ENCODE measurements at regions not wholly inside any gene's neighbourhood (a gene's known extent, or its start where the extent isn't known, plus 50 kb on each side); places are given as distances from the start of the nearest gene placed in this dataset.
"Not testable (repeated sequence)": the region's sequence is repeated elsewhere in the genome, so short reads cannot be mapped to it uniquely, and the experiment has no call there.

GRCh38 chr10:131825960-131826650 is 74.7 kb upstream of the PPP2R2D start:
- Mint-ChIP-seq H3K27ac (no peak overlapping the region), H3K4me1 (ENCODE audit: low read depth) (no peaks in the 10 kb centered on the region), H3K9me3 (no peaks in the 10 kb centered on the region), H3K4me3 (no peak overlapping the region), H3K36me3 (ENCODE audit: low read depth) (no peaks in the 10 kb centered on the region), H3K27me3 (ENCODE audit: insufficient read depth) (peaks cover 2% of the 10 kb centered on the region)
- no peak for DNase-seq (ENCODE audit: low spot score)
- intact Hi-C loops (cut with micrococcal nuclease), result no loop called here

GRCh38 chr10:131829156-131829930 is 71.5 kb upstream of the PPP2R2D start:
- no peak overlapping the region for H3K27ac Mint-ChIP-seq
- no peak for DNase-seq (ENCODE audit: low spot score)
- H3K36me3 Mint-ChIP-seq (ENCODE audit: low read depth), result no peaks in the 10 kb centered on the region
- no peak overlapping the region for H3K4me3 Mint-ChIP-seq
- no peaks in the 10 kb centered on the region for H3K4me1 Mint-ChIP-seq (ENCODE audit: low read depth)
- intact Hi-C loops (cut with micrococcal nuclease), result no loop called here
- peaks cover 2% of the 10 kb centered on the region for H3K27me3 Mint-ChIP-seq (ENCODE audit: insufficient read depth)
- H3K9me3 Mint-ChIP-seq, result no peaks in the 10 kb centered on the region

- H3K36me3 Mint-ChIP-seq (ENCODE audit: low read depth), result no peaks in the 10 kb centered on the region
- intact Hi-C loops (cut with micrococcal nuclease), result no loop called here
- no peaks in the 10 kb centered on the region for H3K4me1 Mint-ChIP-seq (ENCODE audit: low read depth)
- DNase-seq (ENCODE audit: low spot score), result no peak
- H3K27me3 Mint-ChIP-seq (ENCODE audit: insufficient read depth), result no peaks in the 10 kb centered on the region
- no peaks in the 10 kb centered on the region for H3K9me3 Mint-ChIP-seq
- no peak overlapping the region for H3K27ac Mint-ChIP-seq
- no peak overlapping the region for H3K4me3 Mint-ChIP-seq
Measured at GRCh38 chr10:131830446-131831130, 70.2 kb upstream of the PPP2R2D start.

- intact Hi-C loops (cut with micrococcal nuclease), result no loop called here
- DNase-seq (ENCODE audit: low spot score), result no peak
- no peak overlapping the region for H3K27ac Mint-ChIP-seq
- no peaks in the 10 kb centered on the region for H3K9me3 Mint-ChIP-seq
- no peak overlapping the region for H3K4me3 Mint-ChIP-seq
- H3K27me3 Mint-ChIP-seq (ENCODE audit: insufficient read depth), result no peaks in the 10 kb centered on the region
- H3K4me1 Mint-ChIP-seq (ENCODE audit: low read depth), result no peaks in the 10 kb centered on the region
- no peaks in the 10 kb centered on the region for H3K36me3 Mint-ChIP-seq (ENCODE audit: low read depth)
Measured at GRCh38 chr10:131831561-131831960, 69.2 kb upstream of the PPP2R2D start.

GRCh38 chr10:131832056-131832685 is 68.6 kb upstream of the PPP2R2D start:
- H3K4me3 Mint-ChIP-seq, result no peak overlapping the region
- no peaks in the 10 kb centered on the region for H3K9me3 Mint-ChIP-seq
- peaks cover 2% of the 10 kb centered on the region for H3K27me3 Mint-ChIP-seq (ENCODE audit: insufficient read depth)
- H3K36me3 Mint-ChIP-seq (ENCODE audit: low read depth), result no peaks in the 10 kb centered on the region
- DNase-seq (ENCODE audit: low spot score), result no peak
- no peak overlapping the region for H3K27ac Mint-ChIP-seq
- H3K4me1 Mint-ChIP-seq (ENCODE audit: low read depth), result no peaks in the 10 kb centered on the region
- intact Hi-C loops (cut with micrococcal nuclease), result no loop called here

- intact Hi-C loops (cut with micrococcal nuclease), result no loop called here
Measured at GRCh38 chr10:131833013-131833412, 67.8 kb upstream of the PPP2R2D start.

GRCh38 chr10:131833446-131834080 is 67.2 kb upstream of the PPP2R2D start:
- Mint-ChIP-seq H3K27ac (no peak overlapping the region), H3K4me3 (no peak overlapping the region), H3K9me3 (no peaks in the 10 kb centered on the region), H3K27me3 (ENCODE audit: insufficient read depth) (peaks cover 7% of the 10 kb centered on the region), H3K4me1 (ENCODE audit: low read depth) (no peaks in the 10 kb centered on the region), H3K36me3 (ENCODE audit: low read depth) (no peaks in the 10 kb centered on the region)
- DNase-seq (ENCODE audit: low spot score), result no peak
- intact Hi-C loops (cut with micrococcal nuclease), result no loop called here

More at GRCh38 chr10:131833013-131833412, 67.8 kb upstream of the PPP2R2D start:
- H3K27me3 Mint-ChIP-seq (ENCODE audit: insufficient read depth), result peaks cover 3% of the 10 kb centered on the region
- no peaks in the 10 kb centered on the region for H3K36me3 Mint-ChIP-seq (ENCODE audit: low read depth)
- no peak overlapping the region for H3K4me3 Mint-ChIP-seq
- no peak for DNase-seq (ENCODE audit: low spot score)
- H3K4me1 Mint-ChIP-seq (ENCODE audit: low read depth), result no peaks in the 10 kb centered on the region
- H3K9me3 Mint-ChIP-seq, result no peaks in the 10 kb centered on the region
- H3K27ac Mint-ChIP-seq, result no peak overlapping the region

- intact Hi-C loops (cut with micrococcal nuclease), result no loop called here
- no peak overlapping the region for H3K27ac Mint-ChIP-seq
- no peaks in the 10 kb centered on the region for H3K9me3 Mint-ChIP-seq
- no peak overlapping the region for H3K4me3 Mint-ChIP-seq
- H3K4me1 Mint-ChIP-seq (ENCODE audit: low read depth), result no peaks in the 10 kb centered on the region
- H3K36me3 Mint-ChIP-seq (ENCODE audit: low read depth), result no peaks in the 10 kb centered on the region
- DNase-seq (ENCODE audit: low spot score), result no peak
- peaks cover 7% of the 10 kb centered on the region for H3K27me3 Mint-ChIP-seq (ENCODE audit: insufficient read depth)
Measured at GRCh38 chr10:131834152-131834810, 66.5 kb upstream of the PPP2R2D start.

- no peak for DNase-seq (ENCODE audit: low spot score)
Measured at GRCh38 chr10:131838966-131839742, 61.7 kb upstream of the PPP2R2D start.

GRCh38 chr10:131839880-131840787 is 60.7 kb upstream of the PPP2R2D start:
- H3K9me3 Mint-ChIP-seq; intact Hi-C loops (cut with micrococcal nuclease); H3K4me3 Mint-ChIP-seq; H3K36me3 Mint-ChIP-seq (ENCODE audit: low read depth); DNase-seq (ENCODE audit: low spot score); H3K4me1 Mint-ChIP-seq (ENCODE audit: low read depth); H3K27me3 Mint-ChIP-seq (ENCODE audit: insufficient read depth); H3K27ac Mint-ChIP-seq: not testable (repeated sequence)

More at GRCh38 chr10:131838966-131839742, 61.7 kb upstream of the PPP2R2D start:
- intact Hi-C loops (cut with micrococcal nuclease), result no loop called here
- H3K9me3 Mint-ChIP-seq, result no peaks in the 10 kb centered on the region
- H3K27me3 Mint-ChIP-seq (ENCODE audit: insufficient read depth), result peaks cover 7% of the 10 kb centered on the region
- no peak overlapping the region for H3K27ac Mint-ChIP-seq
- no peaks in the 10 kb centered on the region for H3K4me1 Mint-ChIP-seq (ENCODE audit: low read depth)
- no peak overlapping the region for H3K4me3 Mint-ChIP-seq
- H3K36me3 Mint-ChIP-seq (ENCODE audit: low read depth), result no peaks in the 10 kb centered on the region

GRCh38 chr10:131840788-131841118 is 60.1 kb upstream of the PPP2R2D start:
- H3K4me1 Mint-ChIP-seq (ENCODE audit: low read depth), result no peaks in the 10 kb centered on the region
- peaks cover 7% of the 10 kb centered on the region for H3K27me3 Mint-ChIP-seq (ENCODE audit: insufficient read depth)
- H3K36me3 Mint-ChIP-seq (ENCODE audit: low read depth), result no peaks in the 10 kb centered on the region
- intact Hi-C loops (cut with micrococcal nuclease), result no loop called here
- DNase-seq (ENCODE audit: low spot score), result no peak
- H3K27ac Mint-ChIP-seq, result no peak overlapping the region
- no peaks in the 10 kb centered on the region for H3K9me3 Mint-ChIP-seq
- H3K4me3 Mint-ChIP-seq, result no peak overlapping the region
